Umbilical cord (tissue), 1 donor: ENCODE measurements at regions not wholly inside any gene's neighbourhood (a gene's known extent, or its start where the extent isn't known, plus 50 kb on each side); places are given as distances from the start of the nearest gene placed in this dataset.

Experiments used
- DNase-seq: peaks from one replicate; pipeline ENCODE4 v3.0.0-alpha.2; 2015; ENCODE audit warnings: low spot score

DNA sequence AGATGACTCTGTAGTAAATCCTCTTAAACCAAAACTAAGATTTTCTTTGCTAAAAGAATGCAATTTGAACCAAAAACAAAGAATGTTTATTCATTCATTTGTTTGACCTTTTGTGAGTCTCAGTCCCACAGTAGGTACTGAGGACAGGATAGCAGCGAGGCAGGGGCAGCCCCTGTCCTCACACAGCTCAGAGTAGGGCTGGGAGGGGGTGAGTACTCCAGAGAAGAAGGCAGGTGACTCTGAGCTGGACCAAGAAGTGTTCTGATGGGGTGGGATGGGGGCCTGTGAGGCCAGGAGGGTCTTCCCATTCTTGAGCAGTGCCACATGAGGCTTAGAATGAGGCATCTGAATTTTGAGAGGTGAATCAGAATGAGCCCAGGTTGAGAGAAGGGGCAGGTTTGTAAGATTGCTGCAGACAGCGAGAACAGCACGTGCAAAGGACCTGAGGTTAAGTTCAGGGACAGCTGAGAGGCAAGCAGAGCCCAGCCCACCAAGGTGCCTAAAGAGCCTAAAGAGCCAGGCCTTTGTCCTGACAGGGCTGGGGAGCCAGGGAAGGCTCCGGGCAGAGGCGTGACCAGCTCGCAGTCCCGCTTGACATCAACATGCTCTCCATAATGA, 56.9 kb upstream of the CHST15 start:
- no peak for DNase-seq

- DNase-seq: no peak
Measured at GRCh38 chr10:124149189-124150042, 56.0 kb upstream of the CHST15 start.

DNA sequence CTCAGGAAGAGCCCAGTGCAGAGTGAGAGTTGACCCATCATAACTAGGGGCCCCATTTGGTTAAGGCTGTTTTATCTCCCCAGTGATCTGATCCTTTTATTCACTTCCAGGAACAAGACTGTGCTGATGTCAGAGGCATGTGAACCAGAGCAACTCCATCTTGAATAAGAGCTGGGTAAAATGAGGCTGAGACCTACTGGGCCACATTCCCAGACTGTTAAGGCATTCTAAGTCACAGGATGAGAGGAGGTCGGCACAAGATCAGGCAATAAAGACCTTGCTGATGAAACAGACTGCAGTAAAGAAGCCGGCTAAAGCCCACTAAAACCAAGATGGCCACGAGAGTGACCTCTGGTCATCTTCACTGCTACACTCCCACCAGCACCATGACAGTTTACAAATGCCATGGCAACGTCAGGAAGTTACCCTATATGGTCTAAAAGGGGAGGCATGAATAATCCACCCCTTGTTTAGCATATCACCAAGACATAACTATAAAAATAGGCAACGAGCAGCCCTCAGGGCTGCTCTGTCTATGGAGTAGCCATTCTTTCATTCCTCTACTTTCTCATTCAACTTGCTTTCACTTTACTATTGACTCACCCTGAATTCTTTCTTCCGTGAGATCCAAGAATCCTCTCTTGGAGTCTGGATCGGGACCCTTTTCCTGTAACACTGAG, 55.3 kb upstream of the CHST15 start:
- peak; percentile 56 for DNase-seq

- no peak for DNase-seq
Measured at GRCh38 chr10:124146483-124146882, 53.1 kb upstream of the CHST15 start.

DNA sequence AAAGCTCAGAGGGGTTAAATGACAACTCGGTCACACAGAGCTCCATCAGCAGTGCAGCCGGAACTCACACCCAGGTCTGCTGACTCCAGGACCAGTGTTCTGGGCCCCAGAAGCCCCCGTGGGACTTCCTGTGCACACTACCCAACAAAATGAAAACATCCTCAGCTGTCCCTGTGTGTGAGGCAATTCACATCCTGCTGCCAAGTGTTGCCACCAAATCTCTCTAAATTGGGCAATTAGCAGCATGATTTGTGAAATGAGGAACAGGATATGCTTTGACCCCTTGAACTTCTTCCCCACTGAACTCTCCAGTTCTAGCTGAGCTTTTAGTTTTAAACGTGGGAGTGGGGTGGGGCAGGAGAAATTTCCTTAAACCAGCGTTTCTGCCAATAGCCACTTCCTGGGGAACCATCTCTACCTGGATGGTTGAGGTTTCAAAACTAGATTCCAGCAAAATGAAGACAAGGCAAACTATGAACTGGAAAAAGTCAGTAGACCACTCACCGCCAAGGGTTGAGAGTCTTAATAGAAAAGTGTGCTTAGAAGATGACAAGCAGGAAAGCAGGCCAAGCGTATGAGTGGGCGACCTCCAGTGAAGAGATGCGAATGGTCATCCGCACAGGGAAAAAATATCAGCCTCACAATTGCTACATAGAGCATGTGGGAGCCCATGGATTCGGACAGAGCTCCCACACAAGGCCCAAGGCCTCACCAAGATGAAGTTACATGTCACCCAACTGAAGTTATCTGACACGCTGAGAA, 51.9 kb upstream of the CHST15 start:
- DNase-seq: no peak

DNA sequence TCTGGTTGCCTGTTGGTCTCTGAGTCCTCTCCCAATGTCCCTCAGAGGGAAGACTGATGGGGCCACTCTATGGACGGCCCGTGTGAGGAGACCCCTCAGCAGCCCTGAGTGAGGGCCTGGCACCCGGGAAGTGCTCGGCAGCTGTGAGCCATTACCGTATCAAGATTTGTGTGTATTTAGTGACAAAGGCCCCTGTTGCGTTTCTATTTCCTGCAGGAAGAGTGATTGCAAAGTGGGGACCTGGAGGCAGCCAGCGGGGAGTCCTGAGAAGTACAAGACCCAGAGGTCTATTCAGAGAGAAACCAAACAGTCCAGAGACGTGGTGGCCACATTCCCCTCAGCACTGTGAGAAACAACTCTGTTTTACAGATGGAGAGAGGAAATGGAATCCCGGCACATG, 51.1 kb upstream of the CHST15 start:
- DNase-seq: no peak

DNA sequence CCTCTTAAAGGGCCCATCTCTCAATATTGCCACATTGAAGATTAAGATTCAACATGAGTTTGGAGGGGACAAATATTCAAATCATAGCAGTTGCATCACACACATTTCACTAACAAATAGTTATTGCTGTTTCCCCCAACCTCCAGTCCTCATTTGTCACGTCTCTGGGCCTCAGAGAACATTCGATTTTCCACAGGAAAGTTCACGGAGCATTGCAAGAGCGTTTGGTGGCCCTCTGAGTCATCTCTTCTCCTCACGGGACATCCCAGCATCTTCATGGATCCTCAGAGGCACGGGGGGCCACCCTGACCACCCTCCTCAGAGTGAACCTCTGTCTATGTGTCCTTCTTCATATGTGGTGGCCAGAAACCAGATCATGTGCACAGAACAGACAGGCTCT, 50.3 kb upstream of the CHST15 start:
- DNase-seq: no peak
